ENCODE measurements at regions not wholly inside any gene's neighbourhood (a gene's known extent, or its start where the extent isn't known, plus 50 kb on each side); places are given as distances from the start of the nearest gene placed in this dataset.

DNA sequence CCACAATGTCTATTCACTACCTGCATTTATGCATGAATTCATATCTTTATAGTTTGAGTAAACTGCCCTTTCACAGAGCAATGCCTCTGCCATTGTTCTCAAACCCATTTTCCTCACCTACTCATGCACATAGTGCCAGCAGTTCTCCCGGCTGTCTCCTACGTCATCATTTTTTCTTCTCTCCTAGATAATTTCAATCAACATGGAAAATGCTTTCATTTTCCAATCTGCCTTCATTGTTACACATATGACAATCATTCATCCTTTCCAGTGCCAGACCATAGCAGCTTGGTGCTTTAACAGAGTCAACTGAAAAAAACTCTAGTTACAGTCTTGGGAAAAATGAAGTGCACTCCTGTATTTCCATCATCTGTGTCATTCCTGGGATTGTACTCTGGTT is 514.8 kb upstream of the CTNND2 start:
- H3K9me3 ChIP-seq (ENCODE audit: control insufficient read depth, insufficient read depth, low read depth, low read length) = no peaks in the 10 kb centered on the region
- no peak overlapping the region for H3K27ac ChIP-seq (ENCODE audit: insufficient read depth, low read length)
- no peak for TF ChIP-seq EZH2 (IDR thresholded peaks at IDR 0.05; ENCODE audit: low read length, missing control alignments)
- TF ChIP-seq, protein P1, sequence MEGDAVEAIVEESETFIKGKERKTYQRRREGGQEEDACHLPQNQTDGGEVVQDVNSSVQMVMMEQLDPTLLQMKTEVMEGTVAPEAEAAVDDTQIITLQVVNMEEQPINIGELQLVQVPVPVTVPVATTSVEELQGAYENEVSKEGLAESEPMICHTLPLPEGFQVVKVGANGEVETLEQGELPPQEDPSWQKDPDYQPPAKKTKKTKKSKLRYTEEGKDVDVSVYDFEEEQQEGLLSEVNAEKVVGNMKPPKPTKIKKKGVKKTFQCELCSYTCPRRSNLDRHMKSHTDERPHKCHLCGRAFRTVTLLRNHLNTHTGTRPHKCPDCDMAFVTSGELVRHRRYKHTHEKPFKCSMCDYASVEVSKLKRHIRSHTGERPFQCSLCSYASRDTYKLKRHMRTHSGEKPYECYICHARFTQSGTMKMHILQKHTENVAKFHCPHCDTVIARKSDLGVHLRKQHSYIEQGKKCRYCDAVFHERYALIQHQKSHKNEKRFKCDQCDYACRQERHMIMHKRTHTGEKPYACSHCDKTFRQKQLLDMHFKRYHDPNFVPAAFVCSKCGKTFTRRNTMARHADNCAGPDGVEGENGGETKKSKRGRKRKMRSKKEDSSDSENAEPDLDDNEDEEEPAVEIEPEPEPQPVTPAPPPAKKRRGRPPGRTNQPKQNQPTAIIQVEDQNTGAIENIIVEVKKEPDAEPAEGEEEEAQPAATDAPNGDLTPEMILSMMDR (conservative IDR thresholded peaks at IDR 0.05 in 1 of 2, IDR thresholded peaks at IDR 0.05 in 1 of 2; ENCODE audit: low read depth in 1 of 2, low read length in 2 of 2) = no peak
- no peak overlapping the region for H3K4me2 ChIP-seq (ENCODE audit: extremely low read depth, insufficient read depth, low read length)
- H3K27me3 ChIP-seq (ENCODE audit: control insufficient read depth, insufficient read depth, low read length) = no peaks in the 10 kb centered on the region
- no peaks in the 10 kb centered on the region for H3K36me3 ChIP-seq (ENCODE audit: control insufficient read depth, insufficient read depth, low read length)
- no peak overlapping the region for H2AFZ ChIP-seq (ENCODE audit: low read length)
- no peak for DNase-seq (ENCODE audit: low read depth in 2 of 2)
- no peaks in the 10 kb centered on the region for H3K4me1 ChIP-seq (ENCODE audit: control insufficient read depth, extremely low read depth, insufficient read depth, low read length)
- no peaks in the 10 kb centered on the region for H4K20me1 ChIP-seq (ENCODE audit: control insufficient read depth, extremely low read depth, insufficient read depth, low read length)
- no peak overlapping the region for H3K4me3 ChIP-seq (replicated peaks in 1 of 4; ENCODE audit: control extremely low read depth in 1 of 4, insufficient read depth in 1 of 4, low read depth in 3 of 4, low read length in 4 of 4)
- no peak overlapping the region for H3K9ac ChIP-seq (ENCODE audit: insufficient read depth, low read length)
- no peaks in the 10 kb centered on the region for H3K79me2 ChIP-seq (ENCODE audit: control insufficient read depth, insufficient read depth, low read length)

DNA sequence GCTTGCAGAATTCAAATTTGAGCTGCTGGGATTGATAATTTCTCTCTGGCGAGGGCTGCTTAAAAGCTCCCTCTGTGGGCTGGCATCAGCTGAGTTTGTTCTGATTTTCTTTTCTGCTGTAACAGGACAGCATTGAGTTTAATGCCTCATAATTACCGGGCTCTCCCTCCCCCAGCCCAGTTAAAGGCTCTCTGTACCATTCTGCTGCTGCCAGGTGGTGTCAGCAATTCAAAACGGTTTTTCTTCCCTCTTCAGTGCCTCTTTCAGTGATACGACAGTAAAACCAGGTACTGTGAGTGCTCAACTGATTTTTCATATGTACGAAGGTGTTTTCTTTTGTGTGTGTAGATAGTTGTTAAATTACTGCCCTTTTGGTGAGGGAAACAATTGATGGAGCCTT is 509.3 kb upstream of the CTNND2 start:
- Histone ChIP-seq H3K4me2 (ENCODE audit: extremely low read depth, insufficient read depth, low read length) (no peak overlapping the region), H3K9ac (ENCODE audit: insufficient read depth, low read length) (no peak overlapping the region), H4K20me1 (ENCODE audit: control insufficient read depth, extremely low read depth, insufficient read depth, low read length) (no peaks in the 10 kb centered on the region), H2AFZ (ENCODE audit: low read length) (no peak overlapping the region), H3K27me3 (ENCODE audit: control insufficient read depth, insufficient read depth, low read length) (no peaks in the 10 kb centered on the region), H3K9me3 (ENCODE audit: control insufficient read depth, insufficient read depth, low read depth, low read length) (no peaks in the 10 kb centered on the region), H3K4me1 (ENCODE audit: control insufficient read depth, extremely low read depth, insufficient read depth, low read length) (no peaks in the 10 kb centered on the region), H3K27ac (ENCODE audit: insufficient read depth, low read length) (no peak overlapping the region), H3K4me3 (replicated peaks in 1 of 4; ENCODE audit: control extremely low read depth in 1 of 4, insufficient read depth in 1 of 4, low read depth in 3 of 4, low read length in 4 of 4) (no peak overlapping the region), H3K36me3 (ENCODE audit: control insufficient read depth, insufficient read depth, low read length) (no peaks in the 10 kb centered on the region), H3K79me2 (ENCODE audit: control insufficient read depth, insufficient read depth, low read length) (no peaks in the 10 kb centered on the region)
- TF ChIP-seq EZH2 (IDR thresholded peaks at IDR 0.05; ENCODE audit: low read length, missing control alignments) = no peak
- TF ChIP-seq, protein P1 (conservative IDR thresholded peaks at IDR 0.05 in 1 of 2, IDR thresholded peaks at IDR 0.05 in 1 of 2; ENCODE audit: low read depth in 1 of 2, low read length in 2 of 2) = no peak
- no peak for DNase-seq (ENCODE audit: low read depth in 2 of 2)

DNA sequence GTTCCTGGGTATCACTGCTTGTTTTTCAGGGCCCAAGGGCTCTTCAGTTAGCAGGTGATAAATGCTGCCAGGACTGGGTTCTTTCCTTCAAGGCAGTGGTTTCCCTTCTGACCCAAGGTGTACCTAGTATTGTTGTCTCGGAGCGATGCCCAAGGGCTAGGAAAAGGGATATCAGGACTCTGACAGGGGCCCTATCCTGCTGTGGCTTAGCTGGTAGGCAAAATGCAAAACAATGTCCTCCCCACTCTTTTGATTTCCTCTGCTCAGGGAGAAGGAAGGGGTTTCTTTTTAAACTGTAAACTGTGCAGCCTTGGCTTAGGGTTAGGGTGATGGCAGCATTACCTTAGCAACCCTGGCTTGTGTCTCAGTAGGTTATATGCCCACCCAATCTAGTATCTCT is 508.8 kb upstream of the CTNND2 start:
- no peak overlapping the region for H2AFZ ChIP-seq (ENCODE audit: low read length)
- no peak overlapping the region for H3K4me2 ChIP-seq (ENCODE audit: extremely low read depth, insufficient read depth, low read length)
- H4K20me1 ChIP-seq (ENCODE audit: control insufficient read depth, extremely low read depth, insufficient read depth, low read length) = no peaks in the 10 kb centered on the region
- H3K27me3 ChIP-seq (ENCODE audit: control insufficient read depth, insufficient read depth, low read length) = no peaks in the 10 kb centered on the region
- H3K27ac ChIP-seq (ENCODE audit: insufficient read depth, low read length) = no peak overlapping the region
- H3K4me3 ChIP-seq (replicated peaks in 1 of 4; ENCODE audit: control extremely low read depth in 1 of 4, insufficient read depth in 1 of 4, low read depth in 3 of 4, low read length in 4 of 4) = no peak overlapping the region
- no peaks in the 10 kb centered on the region for H3K4me1 ChIP-seq (ENCODE audit: control insufficient read depth, extremely low read depth, insufficient read depth, low read length)
- H3K9me3 ChIP-seq (ENCODE audit: control insufficient read depth, insufficient read depth, low read depth, low read length) = no peaks in the 10 kb centered on the region
- TF ChIP-seq, protein P1 (conservative IDR thresholded peaks at IDR 0.05 in 1 of 2, IDR thresholded peaks at IDR 0.05 in 1 of 2; ENCODE audit: low read depth in 1 of 2, low read length in 2 of 2) = no peak
- no peak for TF ChIP-seq EZH2 (IDR thresholded peaks at IDR 0.05; ENCODE audit: low read length, missing control alignments)
- H3K9ac ChIP-seq (ENCODE audit: insufficient read depth, low read length) = no peak overlapping the region
- H3K79me2 ChIP-seq (ENCODE audit: control insufficient read depth, insufficient read depth, low read length) = no peaks in the 10 kb centered on the region
- H3K36me3 ChIP-seq (ENCODE audit: control insufficient read depth, insufficient read depth, low read length) = no peaks in the 10 kb centered on the region
- no peak for DNase-seq (ENCODE audit: low read depth in 2 of 2)

Measured in fibroblast of lung (primary cell).